Epidermal melanocyte (primary cell): ENCODE measurements at regions not wholly inside any gene's neighbourhood (a gene's known extent, or its start where the extent isn't known, plus 50 kb on each side); places are given as distances from the start of the nearest gene placed in this dataset.
"Not testable (repeated sequence)": the region's sequence is repeated elsewhere in the genome, so short reads cannot be mapped to it uniquely, and the experiment has no call there.

ENCODE experiments used
- DNase-seq: peaks from one replicate; pipeline ENCODE4 v3.0.0; 2011; ENCODE audit warnings: low spot score; ENCODE audit not compliant: insufficient read length

DNA sequence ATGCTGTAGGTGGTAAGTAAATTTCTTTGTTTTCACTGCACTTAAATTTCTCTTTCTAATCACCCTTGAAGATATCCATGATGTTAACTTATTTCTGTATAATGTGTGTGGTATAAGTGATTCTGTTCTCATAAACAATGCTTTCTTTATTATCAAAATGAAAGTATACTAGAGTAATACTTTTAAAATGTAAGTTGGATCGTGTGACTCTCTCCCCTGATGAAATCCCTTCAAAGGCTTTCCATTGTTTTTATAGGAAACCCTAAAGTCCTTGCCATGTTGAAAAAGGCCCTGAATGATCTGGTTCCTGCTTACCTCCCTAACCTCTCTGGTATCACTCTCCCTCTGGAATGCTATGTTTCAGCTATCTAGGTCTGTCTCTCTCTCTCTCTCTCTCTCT is 191.1 kb upstream of the LHX8 start:
- no peak for DNase-seq

DNA sequence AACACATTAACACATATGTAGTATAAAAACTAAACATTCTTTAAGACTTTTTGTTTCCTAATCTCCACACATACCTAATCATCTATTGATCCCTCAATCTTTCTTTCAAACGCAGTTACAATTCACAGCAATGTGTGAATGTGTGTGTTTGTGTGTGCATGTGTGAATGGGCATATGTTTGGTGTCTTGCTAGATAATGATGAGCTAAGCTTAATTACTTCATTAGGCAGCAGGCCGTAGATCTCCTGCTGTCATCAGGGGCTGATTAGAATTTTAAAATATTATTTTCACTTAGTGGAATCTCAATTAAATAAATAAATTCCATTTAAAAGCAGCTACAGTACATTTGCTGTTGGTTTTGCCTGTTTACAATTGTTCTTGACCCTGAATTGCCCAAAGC is 187.8 kb upstream of the LHX8 start:
- DNase-seq, result no peak

DNA sequence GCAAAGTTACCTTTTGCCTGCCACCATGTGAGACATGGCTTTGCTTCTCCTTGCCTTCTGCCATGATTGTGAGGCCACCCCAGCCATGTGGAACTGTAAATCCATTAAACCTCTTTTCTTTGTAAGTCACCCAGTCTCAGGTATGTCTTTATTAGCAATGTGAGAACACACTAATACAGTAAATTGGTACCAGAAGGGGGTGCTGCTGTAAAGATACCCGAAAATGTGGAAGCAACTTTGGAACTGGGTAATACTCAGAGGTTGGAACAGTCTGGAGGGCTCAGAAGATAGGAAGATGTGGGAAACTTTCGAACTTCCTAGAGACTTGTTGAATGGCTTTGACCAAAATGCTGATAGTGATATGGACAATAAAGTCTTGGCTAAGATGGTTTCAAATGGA is 184.8 kb upstream of the LHX8 start:
- not testable (repeated sequence) for DNase-seq

DNA sequence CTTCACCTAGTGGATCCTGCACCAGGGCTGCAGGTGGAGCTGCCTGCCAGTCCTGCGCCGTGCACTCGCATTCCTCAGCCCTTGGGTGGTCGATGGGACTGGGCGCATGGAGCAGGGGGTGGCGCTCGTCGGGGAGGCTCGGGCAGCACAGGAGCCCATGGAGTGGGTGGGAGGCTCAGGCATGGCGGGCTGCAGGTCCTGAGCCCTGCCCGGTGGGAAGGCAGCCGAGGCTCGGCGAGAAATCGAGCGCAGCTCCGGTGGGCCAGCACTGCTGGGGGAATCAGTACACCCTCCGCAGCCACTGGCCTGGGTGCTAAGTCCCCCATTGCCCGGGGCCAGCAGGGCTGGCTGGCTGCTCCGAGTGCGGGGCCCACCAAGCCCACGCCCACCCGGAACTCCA is 182.2 kb upstream of the LHX8 start:
- DNase-seq, result not testable (repeated sequence)

DNA sequence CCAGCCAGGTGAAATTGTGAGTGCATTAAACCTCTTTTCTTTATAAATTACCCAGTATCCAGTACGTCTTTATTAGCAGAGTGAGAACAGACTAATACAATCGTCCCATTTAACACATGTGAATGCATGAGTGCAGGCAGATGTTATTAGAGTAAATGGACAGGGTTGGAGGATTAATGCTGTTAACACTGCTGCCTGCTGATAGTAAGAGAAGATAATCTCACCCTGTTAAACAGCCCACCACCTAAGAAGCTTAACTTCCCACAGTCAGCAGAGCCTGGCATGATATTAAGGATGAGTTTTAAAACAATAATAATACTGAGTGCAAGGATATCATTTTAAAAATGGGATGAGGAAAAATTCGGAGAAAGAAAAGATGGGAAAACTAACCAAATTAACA is 181.4 kb upstream of the LHX8 start:
- DNase-seq, result no peak

DNA sequence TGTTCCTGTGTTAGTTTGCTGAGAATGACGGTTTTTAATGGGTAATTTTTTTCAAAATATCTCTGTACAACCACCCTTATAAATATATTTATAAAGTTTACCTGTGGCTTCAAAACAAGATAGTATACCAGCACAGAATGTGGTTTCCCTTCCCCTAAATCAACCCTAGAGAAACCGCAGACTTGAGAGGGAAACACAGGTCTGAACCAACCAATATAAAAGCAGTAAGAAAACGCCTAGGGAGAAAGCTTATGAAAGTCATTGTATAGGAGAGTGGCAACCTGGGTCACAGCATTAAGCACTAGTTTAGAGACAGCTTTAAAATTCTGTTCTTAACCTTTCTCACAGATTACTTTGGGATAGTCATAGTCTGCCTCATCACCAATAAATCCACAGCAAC is 180.6 kb upstream of the LHX8 start:
- DNase-seq, result no peak

DNA sequence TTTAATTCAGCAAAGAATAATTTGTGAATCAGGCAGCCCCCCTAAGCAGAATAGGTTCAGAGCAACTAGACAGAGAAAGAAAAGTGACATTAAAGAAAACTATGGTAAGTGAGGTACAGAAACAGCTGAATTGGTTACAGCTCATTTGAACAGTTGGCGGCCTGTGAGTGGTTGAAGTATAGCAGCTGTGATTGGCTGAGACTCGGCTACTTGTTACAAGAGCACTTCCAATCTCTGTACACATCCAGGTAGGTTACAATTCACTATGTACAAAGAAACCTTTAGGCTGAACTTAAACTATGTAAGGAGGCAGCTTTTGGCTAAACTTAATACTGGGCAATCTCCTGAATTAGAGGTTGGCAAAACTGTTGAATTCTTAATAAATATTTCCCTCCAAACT is 171.1 kb upstream of the LHX8 start:
- DNase-seq, result no peak

DNA sequence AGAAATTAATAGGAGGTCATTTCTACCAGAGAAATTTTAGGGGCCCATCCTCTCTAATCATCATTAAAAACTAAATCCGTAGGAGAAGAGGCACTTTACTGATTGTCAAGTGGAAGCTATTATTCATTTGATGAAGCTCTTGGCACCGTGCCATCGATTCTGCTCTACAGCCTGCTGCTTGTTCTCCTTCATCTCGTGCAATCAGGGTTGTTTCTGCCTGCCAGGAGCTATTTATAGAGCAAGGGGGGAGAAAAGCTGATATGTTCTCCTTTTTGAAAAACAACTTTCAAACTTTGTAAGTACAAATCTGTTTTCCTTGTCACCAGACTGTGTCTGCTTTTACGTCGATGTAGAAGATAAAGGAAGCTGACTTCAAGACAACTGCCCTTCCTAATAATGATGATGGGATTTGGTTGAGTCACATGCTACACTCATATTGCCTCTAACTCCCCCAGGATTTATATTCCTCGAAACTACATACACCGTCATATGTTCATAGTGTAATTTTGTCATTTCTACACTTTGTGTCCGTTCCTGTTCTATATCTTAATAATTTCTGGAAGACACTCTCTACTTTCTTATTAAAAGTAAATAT is 169.6 kb upstream of the LHX8 start:
- DNase-seq, result peak; percentile 25

DNA sequence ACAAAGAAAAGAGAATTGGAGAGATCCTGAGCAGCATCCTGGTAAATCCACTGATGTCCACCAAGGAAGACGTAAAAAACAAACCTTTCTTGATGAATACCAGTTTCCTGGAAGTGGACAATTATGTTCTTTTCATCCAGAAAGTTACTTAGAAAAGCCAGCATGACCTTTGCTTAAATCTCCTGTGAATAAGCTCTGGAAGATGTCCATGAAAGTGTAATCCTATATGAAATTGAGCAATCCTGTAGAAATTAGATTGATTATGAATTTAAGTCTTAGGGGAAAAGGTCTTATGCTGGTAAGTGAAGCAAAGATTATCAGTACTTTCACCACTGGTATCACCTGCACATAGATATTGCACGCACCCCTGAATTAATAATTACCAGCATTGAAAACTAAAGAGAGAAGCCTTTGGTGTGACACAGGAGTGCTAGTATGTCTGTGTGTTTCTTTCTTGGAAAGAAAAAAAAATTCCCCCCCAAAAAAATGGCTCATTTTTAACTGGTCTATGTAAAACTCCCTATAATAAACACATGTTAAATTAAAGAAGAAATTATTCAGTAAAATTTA is 164.5 kb upstream of the LHX8 start:
- DNase-seq, result no peak

DNA sequence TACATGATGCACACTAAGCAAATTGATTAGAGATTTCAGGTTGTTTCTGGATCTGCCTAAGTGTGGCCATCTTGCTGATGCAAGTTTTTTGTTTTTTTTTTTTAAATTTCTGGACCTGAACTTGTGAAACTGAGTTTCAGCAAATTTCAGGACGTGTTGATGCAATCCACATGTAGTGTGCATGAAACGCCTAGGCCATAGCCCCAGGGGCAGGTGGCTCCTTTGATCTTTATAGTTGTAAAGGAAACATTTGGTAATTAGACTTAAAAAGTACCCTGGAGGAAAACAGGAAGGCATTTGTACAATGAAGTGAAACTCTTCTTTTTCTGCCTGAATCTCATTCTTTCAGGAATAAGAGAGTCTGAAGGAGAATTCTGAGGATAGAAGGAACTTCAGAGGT is 162.2 kb upstream of the LHX8 start:
- no peak for DNase-seq

DNA sequence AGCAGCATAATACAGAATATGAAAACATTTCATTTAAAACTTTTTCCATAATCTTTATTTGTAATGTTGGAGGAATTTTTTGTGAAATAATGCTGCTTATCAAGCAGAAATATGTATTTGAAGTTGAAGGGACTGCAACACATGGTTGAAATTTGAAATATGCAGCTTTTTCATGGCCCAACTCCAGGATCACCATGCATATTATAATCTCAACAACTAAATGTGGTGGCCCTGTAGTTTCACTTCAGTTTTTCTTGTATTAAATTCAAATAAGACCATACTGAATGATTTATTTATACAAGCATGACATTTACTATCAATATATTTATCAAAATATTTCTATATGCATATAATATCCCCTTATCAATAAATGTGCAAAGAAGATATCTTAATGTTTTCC is 157.7 kb upstream of the LHX8 start:
- DNase-seq, result no peak

DNA sequence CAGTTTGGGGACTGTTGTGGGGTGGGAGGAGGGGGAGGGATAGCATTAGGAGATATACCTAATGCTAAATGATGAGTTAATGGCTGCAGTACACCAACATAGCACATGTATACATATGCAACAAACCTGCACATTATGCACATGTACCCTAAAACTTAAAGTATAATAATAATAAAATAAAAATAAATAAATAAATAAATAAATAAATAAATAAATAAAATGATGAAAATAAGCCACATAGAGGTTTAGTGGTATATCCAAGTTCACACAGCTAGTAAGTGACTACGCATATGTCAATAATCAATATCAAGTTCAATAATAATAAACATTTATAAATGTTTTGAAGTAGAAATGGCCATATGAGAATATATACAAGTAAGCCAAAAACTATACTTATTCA is 141.7 kb upstream of the LHX8 start:
- not testable (repeated sequence) for DNase-seq

DNA sequence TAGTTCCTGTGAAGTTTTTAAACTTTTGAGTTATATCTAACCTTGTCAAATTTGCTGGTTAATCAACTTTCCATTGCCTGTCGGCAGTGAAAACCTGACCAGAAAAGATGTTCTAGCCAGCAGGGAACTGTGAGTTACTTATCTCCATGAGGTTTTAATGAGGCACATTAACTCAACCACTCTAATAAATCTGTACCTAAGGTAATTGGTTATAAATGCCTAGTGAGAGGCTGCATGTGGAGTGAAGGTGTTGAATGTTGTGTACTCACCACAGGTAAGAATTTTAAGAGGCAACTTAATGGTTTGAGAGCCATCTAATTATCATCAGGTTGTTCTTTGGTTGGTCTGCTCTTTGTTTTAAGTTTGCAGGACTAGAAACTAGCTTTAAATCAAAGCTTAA is 138.4 kb upstream of the LHX8 start:
- DNase-seq, result no peak

DNA sequence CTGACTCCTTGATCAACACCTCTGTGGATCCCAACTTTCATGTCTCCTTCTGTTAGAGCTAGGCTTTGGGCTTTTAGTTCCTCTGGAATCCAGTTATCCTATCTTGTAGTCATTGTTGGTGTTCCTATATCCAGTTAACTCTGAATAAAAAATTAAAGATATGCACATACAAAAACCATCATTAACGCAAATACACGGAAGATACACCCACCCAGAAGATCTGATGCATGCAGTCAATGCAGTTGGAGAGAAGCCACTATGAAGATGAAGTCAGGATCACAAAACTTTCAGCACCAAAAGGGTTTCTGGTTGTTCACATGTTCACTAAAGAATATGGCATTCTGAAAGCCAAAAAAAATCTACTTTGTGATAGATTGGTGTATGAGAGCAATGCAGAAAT is 123.6 kb upstream of the LHX8 start:
- no peak for DNase-seq

DNA sequence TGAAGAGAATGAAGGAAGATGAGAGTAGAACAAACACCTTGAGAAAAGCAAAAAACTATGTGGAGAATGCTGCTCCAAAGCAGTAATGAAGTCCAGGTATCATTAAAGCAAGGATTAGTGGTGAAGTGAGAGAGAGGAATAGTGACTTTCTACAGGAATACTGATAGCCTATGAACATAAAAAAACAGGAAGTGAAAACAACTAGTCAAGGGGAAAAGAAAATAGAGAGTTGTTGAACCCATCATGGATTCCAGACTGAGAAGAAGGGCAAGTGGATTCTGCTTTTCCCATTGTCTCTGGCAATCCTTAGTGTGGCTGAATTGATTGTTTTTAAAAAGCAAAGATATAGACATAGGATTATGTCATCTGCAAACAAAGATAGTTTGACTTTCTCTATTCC is 119.9 kb upstream of the LHX8 start:
- no peak for DNase-seq

DNA sequence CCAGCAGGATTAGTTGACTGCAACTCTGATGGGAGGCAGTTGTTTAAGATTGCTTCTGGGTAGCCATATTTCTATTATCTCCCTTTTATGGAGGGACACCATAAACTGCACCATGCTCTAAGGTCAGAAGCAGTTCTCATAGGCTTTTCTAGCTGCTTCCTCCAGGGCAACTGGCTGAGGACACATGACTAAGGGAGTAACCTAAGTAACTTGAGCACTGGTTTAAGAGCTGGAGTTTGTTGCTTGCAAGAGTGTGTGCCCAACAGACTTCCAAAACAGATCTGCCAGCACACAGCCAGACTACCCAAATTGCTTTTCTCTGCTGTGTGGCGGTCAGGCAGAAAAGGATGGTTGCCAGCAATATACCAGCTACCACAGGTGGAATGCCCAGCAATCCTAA is 111.2 kb upstream of the LHX8 start:
- no peak for DNase-seq

DNA sequence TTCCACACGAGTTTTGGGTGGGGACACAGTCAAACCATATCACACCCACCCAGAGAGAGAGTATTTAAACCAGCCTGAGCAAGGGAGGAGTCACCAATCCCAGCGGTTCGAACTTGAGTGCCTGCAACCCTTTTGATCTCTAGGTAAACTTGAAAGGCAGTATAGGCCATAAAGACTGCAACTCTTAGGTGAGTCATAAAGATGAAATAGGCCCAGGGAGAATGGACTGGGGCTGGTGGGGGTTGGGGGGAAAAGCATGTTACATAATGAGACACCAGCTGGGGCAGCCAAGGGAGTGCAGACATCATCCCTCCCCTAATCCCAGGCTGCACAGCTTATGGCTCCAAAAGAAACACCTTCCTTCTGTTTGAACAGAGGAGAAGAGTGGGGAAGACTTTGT is 99.8 kb upstream of the LHX8 start:
- no peak for DNase-seq

DNA sequence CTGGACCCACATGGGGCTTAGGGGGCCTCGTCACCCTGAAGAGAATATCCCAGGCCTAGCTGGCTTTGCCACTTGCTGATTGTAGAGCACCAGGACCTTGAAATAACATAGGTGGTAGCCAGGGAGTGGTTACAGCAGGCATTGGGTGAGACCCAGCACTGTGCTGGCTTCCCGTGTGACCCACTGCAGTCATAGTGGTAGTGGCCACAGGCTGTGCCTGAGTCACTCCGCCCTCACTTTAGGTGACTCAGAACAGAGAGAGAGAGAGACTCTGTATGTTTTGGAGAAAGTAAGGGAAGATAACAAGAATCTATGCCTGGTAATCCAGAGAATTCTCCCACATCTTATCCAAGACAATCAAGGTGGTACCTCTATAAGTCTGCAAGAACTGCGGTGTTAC is 98.7 kb upstream of the LHX8 start:
- no peak for DNase-seq

DNA sequence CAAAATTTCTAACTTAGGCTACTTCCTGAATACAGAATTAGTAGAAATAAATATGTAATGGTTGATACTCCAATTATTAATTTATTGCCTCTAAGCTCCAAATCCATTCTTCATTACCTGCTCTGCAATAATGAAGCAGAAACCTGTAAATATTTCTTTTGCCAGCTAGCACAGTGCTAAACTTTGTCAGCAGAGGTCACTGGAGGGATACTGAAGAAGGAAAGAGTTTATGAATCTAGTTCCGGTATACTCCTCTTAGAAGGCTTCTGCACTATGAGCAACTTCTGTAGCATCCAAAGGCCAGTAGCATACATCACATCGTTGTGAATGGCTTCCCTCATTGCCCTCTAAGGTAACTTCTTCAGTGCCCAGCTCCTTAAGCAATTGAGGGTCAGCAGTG is 81.0 kb upstream of the LHX8 start:
- no peak for DNase-seq

DNA sequence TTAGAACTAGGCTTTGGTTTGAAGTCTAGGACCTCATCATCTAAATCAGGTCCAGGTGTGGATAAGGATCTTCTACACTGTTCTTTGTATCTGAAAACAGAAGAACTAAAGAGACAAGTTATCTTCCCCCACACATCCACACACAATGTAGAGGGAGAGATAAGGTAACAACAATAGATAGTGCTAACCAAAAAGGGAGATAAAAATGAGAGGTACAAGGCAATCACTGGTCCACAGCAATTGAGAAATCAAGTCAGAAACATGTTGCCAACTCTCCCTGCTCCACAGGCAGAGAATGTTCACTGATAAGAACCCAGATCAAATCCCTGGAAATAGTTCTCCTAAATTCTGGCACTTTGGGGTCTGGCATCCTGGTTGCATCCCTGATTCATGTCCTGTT is 75.8 kb upstream of the LHX8 start:
- no peak for DNase-seq

DNA sequence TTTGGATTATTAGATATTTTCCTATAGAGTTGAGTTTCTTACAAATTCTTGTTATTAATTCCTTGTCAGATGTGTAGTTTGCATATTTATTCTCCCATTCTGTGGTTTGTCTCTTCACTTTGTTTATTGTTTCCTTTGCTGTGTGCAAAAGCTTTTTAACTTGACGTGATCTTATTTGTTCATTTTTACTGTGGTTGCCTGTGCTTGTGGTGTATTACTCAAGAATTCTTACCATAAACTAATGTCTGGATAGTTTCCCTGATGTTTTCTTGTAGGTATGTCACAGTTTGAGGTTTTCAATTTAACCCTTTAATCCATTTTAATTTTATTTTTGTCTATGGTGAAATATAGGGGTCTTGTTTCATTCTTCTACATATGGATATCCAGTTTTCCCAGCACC is 72.1 kb upstream of the LHX8 start:
- no peak for DNase-seq

DNA sequence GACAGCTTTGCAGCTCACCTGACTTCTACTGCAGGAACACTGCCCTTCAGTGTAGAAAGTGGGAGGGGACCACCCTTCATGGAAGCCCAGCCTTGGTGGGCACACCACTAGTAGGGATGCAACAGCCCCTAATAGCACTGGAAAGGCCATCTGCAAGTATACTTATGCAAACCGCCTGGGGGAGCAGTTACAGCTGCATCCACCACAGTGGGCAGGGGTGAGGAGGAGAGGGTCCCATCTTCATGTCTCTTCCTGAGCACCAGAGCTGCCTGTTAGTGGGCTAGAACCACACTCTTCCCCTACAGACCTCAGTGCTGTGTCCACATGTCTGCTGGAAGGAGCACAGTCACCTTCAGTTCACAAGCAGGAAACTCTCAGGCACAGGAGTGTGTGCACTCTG is 66.2 kb upstream of the LHX8 start:
- no peak for DNase-seq

DNA sequence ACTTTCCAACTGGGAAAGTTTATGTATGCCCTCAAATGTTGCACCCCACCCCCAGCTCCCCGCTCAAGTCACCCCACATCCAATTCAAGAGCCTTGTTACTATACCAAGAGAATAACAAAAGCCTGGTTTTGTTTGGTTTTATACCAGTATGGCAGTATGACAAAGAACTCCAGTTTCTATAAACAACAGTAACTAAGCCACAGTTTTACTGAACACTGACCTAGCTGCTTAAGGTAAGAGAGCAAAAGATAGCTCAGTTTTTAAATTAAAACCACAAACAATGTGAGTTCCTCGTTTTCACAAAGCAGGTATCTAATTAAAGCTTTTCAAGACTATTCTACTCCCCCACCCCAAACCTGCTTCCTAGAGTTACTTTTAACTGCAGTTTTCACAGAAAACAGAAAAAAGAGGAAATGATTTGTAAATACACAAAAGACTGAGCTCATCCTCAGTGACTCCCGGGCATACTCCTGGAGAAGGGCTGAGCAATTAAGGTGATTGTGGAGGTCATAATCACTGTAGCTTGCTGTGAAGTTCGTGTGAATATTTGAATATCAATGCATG is 59.3 kb upstream of the LHX8 start:
- DNase-seq, result no peak
